ENCODE measurements at regions not wholly inside any gene's neighbourhood (a gene's known extent, or its start where the extent isn't known, plus 50 kb on each side); places are given as distances from the start of the nearest gene placed in this dataset.
A peak's percentile ranks its signal among the peaks of the same experiment; 100 is the strongest.

- H3K9me2 ChIP-seq (ENCODE audit: insufficient read depth) = no peaks in the 10 kb centered on the region
- H3K9me3 ChIP-seq (ENCODE audit: low read depth) = no peaks in the 10 kb centered on the region
These were observed 602.9 kb downstream of the IPMK start for GRCh38 chr10:57664815-57665214.

GRCh38 chr10:57663401-57663800 lies 604.3 kb downstream of the IPMK start:
- H2AFZ ChIP-seq = no peak overlapping the region
- in situ Hi-C loops (cut with MboI) = no loop called here
- H3K4me2 ChIP-seq (ENCODE audit: unreplicated experiment) = no peak overlapping the region
- no peak for TF ChIP-seq EZH2phosphoT487 (IDR thresholded peaks at IDR 0.05; ENCODE audit: insufficient read depth, low read depth)
- no peak for TF ChIP-seq EZH2 (IDR thresholded peaks at IDR 0.05; ENCODE audit: insufficient read depth, poor library complexity, severe bottlenecking)
- H3K9me2 ChIP-seq (ENCODE audit: insufficient read depth) = no peaks in the 10 kb centered on the region
- no peak overlapping the region for H3K9ac ChIP-seq
- H3K27me3 ChIP-seq (replicated peaks; ENCODE audit: insufficient read depth) = no peaks in the 10 kb centered on the region; the same call in 1 of the 2 replicates
- H3K27ac ChIP-seq = no peak overlapping the region
- H3F3A ChIP-seq (ENCODE audit: insufficient read depth) = no peaks in the 10 kb centered on the region
- no peaks in the 10 kb centered on the region for H4K20me1 ChIP-seq (ENCODE audit: insufficient read depth)
- DNase-seq = no peak
- H3K9me3 ChIP-seq (ENCODE audit: low read depth) = no peaks in the 10 kb centered on the region
- H3K36me3 ChIP-seq (ENCODE audit: low read depth) = no peaks in the 10 kb centered on the region
- no peak overlapping the region for H3K4me3 ChIP-seq
- WGBS, 2 experiments (ENCODE audit: low coverage in 1 of 2, low lambda C conversion rate in 2 of 2, missing lambda C conversion rate in 2 of 2) = 30 to 36% methylated on average over 2 of the region's 2 CpGs
- H3K79me2 ChIP-seq (ENCODE audit: insufficient read depth) = no peaks in the 10 kb centered on the region
- H3K4me1 ChIP-seq (ENCODE audit: insufficient read depth) = no peaks in the 10 kb centered on the region

More at GRCh38 chr10:57664815-57665214, 602.9 kb downstream of the IPMK start:
- Histone ChIP-seq H3K4me2 (ENCODE audit: unreplicated experiment) (no peak overlapping the region), H3K36me3 (ENCODE audit: low read depth) (no peaks in the 10 kb centered on the region), H3K4me1 (ENCODE audit: insufficient read depth) (no peaks in the 10 kb centered on the region), H3K79me2 (ENCODE audit: insufficient read depth) (no peaks in the 10 kb centered on the region), H3K9ac (no peak overlapping the region), H3F3A (ENCODE audit: insufficient read depth) (no peaks in the 10 kb centered on the region), H3K27ac (no peak overlapping the region), H3K4me3 (no peak overlapping the region), H2AFZ (no peak overlapping the region), H4K20me1 (ENCODE audit: insufficient read depth) (no peaks in the 10 kb centered on the region), H3K27me3 (replicated peaks; ENCODE audit: insufficient read depth) (no peaks in the 10 kb centered on the region; the same call in 1 of the 2 replicates)
- in situ Hi-C loops (cut with MboI) = no loop called here
- WGBS, 2 experiments (ENCODE audit: low coverage in 1 of 2, low lambda C conversion rate in 2 of 2, missing lambda C conversion rate in 2 of 2) = 14 to 18% methylated on average over 3 of the region's 3 CpGs
- TF ChIP-seq EZH2phosphoT487 (IDR thresholded peaks at IDR 0.05; ENCODE audit: insufficient read depth, low read depth) (no peak), EZH2 (IDR thresholded peaks at IDR 0.05; ENCODE audit: insufficient read depth, poor library complexity, severe bottlenecking) (no peak)
- no peak for DNase-seq

DNA sequence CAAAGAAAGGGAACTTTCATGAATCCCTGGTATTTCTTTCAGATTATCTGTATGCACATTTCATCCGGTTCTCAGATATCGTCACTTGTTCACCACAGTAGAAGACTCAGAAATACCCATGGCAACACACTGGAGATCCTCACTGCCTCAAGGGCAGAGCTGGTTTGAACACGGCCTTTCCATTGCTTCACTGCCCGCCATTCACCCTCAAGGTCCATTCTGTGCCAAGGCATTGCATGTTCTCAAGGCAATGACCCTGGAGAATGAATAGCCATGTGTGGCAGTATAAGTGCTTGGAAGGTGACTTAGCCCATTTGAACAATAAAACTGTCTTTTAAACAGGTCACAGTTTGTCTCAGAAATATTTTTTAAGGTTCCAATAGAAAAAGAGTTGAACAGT lies 606.5 kb downstream of the IPMK start:
- no peak overlapping the region for H2AFZ ChIP-seq
- H3K27me3 ChIP-seq (replicated peaks; ENCODE audit: insufficient read depth) = no peaks in the 10 kb centered on the region; the same call in 1 of the 2 replicates
- TF ChIP-seq EZH2phosphoT487 (IDR thresholded peaks at IDR 0.05; ENCODE audit: insufficient read depth, low read depth) = no peak
- TF ChIP-seq EZH2 (IDR thresholded peaks at IDR 0.05; ENCODE audit: insufficient read depth, poor library complexity, severe bottlenecking) = no peak
- in situ Hi-C loops (cut with MboI) = no loop called here
- no peak for DNase-seq
- H3K9me3 ChIP-seq (ENCODE audit: low read depth) = no peaks in the 10 kb centered on the region
- H3K4me1 ChIP-seq (ENCODE audit: insufficient read depth) = no peaks in the 10 kb centered on the region
- no peak overlapping the region for H3K27ac ChIP-seq
- WGBS, 2 experiments (ENCODE audit: low coverage in 1 of 2, low lambda C conversion rate in 2 of 2, missing lambda C conversion rate in 2 of 2) = 22 to 28% methylated on average over 4 of the region's 4 CpGs
- H3K9ac ChIP-seq = no peak overlapping the region
- no peak overlapping the region for H3K4me2 ChIP-seq (ENCODE audit: unreplicated experiment)
- no peak overlapping the region for H3K4me3 ChIP-seq
- H3K9me2 ChIP-seq (ENCODE audit: insufficient read depth) = no peaks in the 10 kb centered on the region
- no peaks in the 10 kb centered on the region for H3K36me3 ChIP-seq (ENCODE audit: low read depth)
- no peaks in the 10 kb centered on the region for H3K79me2 ChIP-seq (ENCODE audit: insufficient read depth)
- no peaks in the 10 kb centered on the region for H4K20me1 ChIP-seq (ENCODE audit: insufficient read depth)
- no peaks in the 10 kb centered on the region for H3F3A ChIP-seq (ENCODE audit: insufficient read depth)

- H2AFZ ChIP-seq = no peak overlapping the region
- no peaks in the 10 kb centered on the region for H3K4me1 ChIP-seq (ENCODE audit: insufficient read depth)
- WGBS, 2 experiments (ENCODE audit: low coverage in 1 of 2, low lambda C conversion rate in 2 of 2, missing lambda C conversion rate in 2 of 2) = 8 to 9% methylated on average over 5 of the region's 5 CpGs
- H3K4me3 ChIP-seq = no peak overlapping the region
- H3K4me2 ChIP-seq (ENCODE audit: unreplicated experiment) = no peak overlapping the region
- H3K9me3 ChIP-seq (ENCODE audit: low read depth) = no peaks in the 10 kb centered on the region
- H3K27me3 ChIP-seq (replicated peaks; ENCODE audit: insufficient read depth) = no peaks in the 10 kb centered on the region; the same call in 1 of the 2 replicates
- no peak for TF ChIP-seq EZH2 (IDR thresholded peaks at IDR 0.05; ENCODE audit: insufficient read depth, poor library complexity, severe bottlenecking)
- TF ChIP-seq EZH2phosphoT487 (IDR thresholded peaks at IDR 0.05; ENCODE audit: insufficient read depth, low read depth) = no peak
- H3K27ac ChIP-seq = no peak overlapping the region
- no peak overlapping the region for H3K9ac ChIP-seq
- no peaks in the 10 kb centered on the region for H3K36me3 ChIP-seq (ENCODE audit: low read depth)
- no peaks in the 10 kb centered on the region for H4K20me1 ChIP-seq (ENCODE audit: insufficient read depth)
- no peaks in the 10 kb centered on the region for H3F3A ChIP-seq (ENCODE audit: insufficient read depth)
- H3K79me2 ChIP-seq (ENCODE audit: insufficient read depth) = no peaks in the 10 kb centered on the region
- DNase-seq = peak; percentile 62
- in situ Hi-C loops (cut with MboI) = no loop called here
- H3K9me2 ChIP-seq (ENCODE audit: insufficient read depth) = no peaks in the 10 kb centered on the region
These were observed 610.4 kb downstream of the IPMK start for GRCh38 chr10:57657164-57657765.
